ENCODE measurements at regions not wholly inside any gene's neighbourhood (a gene's known extent, or its start where the extent isn't known, plus 50 kb on each side); places are given as distances from the start of the nearest gene placed in this dataset.

DNA sequence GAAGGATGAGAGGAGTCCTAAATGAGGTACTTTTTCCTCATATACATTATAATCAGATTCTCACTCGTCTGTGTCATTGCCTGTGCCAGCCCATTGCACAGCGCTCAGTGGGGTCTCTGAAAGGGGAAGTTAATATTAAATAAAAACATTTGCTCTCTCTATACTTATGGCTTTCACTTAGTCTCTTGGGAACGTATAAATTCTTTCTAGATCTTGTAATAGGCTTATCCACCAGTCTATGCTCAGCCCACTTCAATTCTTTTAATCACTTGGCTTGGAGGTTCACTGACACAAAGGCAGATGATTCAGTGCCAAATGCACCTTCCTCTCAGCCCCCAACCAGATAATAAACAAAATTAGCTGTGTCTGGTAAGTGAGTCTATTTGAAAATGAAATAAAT, 164.3 kb upstream of the OGFRL1 start:
- no peak for DNase-seq (ENCODE audit: low spot score)

DNA sequence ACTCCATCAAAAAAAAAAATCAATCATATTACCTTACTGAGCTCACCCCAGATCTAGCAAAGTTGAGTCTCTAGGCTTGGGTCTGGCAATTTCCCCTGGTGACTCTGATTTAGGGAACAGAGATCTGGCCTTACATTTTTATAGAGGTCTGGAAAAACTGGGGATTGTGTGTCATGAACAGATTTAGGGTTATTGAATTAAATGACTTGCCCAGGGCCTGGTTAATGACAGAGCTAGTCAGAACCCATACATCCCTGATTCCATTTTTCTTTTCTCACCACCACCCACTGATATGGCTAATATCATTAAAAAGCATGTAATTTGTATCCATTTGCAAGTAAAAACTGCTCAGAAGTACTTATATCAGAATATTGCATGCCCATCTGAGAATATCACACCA, 163.4 kb upstream of the OGFRL1 start:
- DNase-seq (ENCODE audit: low spot score): no peak

DNA sequence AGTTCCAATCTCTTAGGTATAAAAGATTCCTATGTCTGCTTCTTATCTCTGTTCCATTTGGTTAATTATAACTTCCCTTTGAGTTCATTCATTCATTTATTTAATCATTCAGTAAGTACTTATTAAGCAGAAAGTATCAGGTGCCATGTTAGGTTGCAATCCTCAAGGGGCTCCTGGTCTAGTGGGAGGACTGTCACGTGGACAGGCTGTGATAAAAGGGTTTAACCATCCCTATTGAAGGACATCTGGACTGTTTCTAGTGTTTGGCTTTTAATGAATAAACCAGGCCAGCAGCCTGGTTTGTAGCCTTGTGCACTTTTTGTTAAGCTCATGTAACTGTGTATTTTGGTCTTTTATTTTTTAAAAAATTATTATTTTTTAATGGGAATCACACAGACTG, 162.1 kb upstream of the OGFRL1 start:
- no peak for DNase-seq (ENCODE audit: low spot score)

DNA sequence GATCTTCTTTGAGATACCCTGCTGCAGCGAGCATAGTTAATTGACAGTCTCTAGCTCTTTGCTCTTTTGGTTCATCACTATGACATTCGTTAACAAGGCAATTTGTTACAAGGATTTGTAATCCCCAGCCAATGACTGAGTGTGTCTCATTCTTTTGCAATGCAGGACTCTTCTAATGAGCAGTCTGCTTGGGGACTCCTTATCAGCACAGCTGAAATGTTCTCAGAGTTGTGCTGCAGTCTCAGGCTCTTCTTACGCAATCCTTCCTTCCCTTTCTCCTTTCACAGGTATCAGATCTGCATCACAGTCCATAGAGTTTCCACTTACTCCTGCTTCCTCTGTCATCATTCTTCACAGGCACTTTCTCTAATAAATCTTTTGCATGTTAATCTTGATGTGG, 161.2 kb upstream of the OGFRL1 start:
- no peak for DNase-seq (ENCODE audit: low spot score)

DNA sequence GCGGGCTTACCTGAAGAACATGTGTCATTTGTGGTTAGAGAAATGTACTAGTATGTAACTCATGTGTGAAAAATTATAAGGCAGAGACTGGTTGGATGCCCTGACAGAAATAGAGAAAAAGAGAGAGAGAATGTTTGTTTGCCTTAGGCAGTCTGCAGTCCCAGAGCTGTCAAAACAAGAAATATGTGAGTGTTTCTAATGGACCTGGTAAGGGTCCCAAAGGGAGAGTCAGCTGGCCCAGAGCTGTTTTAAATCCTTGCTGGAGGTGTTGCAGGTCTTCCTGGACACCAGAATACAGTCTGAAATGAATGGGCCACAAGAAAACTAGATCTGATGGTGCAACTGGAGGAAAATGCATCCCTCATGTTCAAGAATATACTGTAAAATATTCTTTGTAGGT, 158.3 kb upstream of the OGFRL1 start:
- DNase-seq (ENCODE audit: low spot score): no peak

DNA sequence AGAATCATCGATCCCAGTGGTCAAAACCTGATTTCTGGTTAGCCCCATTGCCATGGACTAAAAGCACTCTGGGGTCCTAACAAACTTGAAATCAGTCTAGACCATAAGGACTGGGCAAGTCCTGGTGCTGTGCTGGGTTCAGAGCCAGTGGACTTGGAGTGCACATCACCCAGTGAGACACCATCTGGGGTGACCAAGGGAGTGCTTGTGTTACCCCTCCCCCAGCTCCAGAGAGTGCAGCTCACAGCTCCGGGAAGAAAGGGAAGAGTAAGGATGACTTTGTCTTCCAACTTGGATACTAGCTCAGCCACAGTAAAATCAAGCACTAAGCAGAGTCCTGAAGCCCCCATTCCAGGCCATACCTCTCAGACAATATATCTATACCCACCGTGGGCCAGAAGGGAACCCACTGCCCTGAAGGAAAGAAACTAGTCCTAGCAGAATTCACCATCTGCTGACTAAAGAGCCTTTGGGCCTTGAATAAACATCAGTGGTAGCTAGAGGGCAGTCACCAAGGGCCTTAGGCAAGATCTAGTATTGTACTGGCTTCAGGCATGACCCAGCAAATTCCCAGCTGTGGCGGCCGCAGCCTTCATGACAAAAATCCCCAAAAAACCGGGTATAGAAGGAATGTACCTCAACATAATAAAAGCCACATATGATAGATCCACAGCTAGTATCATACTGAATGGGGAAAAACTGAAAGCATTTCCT, 153.5 kb upstream of the OGFRL1 start:
- DNase-seq (ENCODE audit: low spot score): no peak

DNA sequence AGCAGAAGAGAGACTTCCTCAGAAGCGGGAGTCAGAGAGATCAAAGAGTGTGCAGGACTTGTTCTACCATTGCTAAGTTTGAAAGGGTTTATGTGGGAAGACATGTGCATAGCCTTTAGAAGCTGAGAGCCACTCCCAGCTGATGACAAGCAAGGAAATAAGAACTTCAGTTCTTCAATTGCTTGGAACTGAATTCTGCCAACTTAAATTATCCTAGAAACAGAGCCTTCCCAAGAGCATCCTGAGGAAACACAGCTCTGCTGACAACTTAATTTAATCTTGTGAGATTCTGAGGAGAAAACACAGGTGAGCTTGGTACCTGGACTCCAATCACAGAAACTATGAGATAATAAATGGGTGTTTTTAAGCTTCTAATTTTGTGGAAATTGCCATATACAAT, 150.6 kb upstream of the OGFRL1 start:
- no peak for DNase-seq (ENCODE audit: low spot score)

DNA sequence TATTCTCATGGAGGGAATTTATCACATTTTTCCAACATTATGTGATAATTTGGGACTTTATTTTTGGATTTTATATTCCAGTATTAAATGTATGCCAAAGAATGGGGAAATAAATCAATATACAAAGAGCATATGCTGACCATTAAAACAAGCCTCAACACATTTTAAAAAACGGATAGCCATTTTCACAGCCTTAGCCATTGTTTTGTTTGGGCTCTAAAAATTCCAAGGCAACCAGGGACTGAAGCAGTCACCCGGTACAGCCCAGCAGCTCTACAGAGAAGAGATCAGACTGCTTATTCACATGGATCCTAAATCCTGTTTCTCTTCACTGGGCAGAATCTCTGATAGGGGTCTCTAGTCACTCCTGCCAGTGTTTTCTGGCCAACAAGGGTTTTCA, 150.2 kb upstream of the OGFRL1 start:
- DNase-seq (ENCODE audit: low spot score): no peak

DNA sequence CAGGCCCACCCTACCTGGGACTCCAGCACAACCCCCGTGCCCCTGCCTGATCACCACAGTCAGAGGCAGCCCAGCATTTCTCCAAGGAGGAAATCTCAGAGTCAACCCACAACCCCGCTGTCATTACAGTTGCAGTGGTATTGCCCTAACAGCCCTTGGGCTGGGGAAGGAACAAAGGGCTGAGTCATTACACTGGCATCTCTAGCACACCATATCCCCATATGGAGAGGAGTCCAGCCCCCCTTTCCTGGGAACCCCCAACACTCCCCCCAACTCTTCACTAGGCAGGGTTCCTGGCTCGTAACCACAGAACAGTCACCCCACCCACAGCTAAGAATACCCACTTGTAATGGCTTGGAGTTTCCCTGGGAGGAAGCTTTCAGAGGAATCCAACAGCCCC, 149.4 kb upstream of the OGFRL1 start:
- DNase-seq (ENCODE audit: low spot score): no peak

DNA sequence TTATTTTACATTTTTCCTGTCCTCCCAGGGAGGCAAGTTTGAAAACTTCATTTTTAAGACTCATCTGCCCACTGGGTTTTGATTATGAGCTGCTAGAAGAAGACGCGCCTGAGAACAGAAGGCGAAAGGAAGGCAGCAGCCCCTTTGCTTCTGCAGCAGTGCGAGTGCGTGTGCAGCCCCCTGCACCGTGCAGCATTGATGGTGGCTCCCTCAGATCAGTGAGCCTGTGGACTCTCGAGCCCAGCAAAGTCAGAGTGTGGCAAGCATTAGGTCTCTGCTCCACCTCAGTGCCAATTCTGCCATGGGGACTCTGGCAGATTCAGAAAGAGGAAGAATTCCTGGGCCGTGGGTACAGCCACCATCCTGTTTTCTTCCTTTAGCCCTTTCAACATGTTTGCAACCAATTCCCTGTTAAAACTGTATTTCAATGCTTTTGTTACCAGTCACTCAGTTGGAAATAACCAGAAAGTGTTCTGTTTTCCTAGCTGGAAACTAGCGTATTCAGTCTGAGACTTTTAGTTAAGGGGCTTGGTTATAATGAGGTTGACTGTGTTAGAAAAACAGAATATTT, 134.8 kb upstream of the OGFRL1 start:
- no peak for DNase-seq (ENCODE audit: low spot score)

DNA sequence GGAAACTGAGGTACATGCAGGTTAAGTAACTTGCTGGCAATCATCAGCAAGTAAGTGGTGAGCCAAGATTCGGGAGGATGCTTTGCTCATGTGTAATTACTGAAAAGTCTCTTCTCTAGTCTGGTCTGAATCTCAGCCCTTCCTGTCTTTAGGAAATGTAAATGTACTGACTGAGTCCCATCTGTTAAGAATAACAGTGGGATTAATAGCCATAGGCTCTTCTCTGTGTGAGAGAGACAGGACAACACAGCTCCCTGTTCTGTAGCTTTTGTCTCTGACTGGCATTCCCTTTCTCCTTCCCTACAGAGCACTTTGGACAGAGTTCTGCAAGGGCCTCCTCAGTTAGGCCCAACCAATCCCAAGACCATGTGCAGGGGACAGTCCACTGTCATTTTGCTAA, 131.3 kb upstream of the OGFRL1 start:
- no peak for DNase-seq (ENCODE audit: low spot score)

DNA sequence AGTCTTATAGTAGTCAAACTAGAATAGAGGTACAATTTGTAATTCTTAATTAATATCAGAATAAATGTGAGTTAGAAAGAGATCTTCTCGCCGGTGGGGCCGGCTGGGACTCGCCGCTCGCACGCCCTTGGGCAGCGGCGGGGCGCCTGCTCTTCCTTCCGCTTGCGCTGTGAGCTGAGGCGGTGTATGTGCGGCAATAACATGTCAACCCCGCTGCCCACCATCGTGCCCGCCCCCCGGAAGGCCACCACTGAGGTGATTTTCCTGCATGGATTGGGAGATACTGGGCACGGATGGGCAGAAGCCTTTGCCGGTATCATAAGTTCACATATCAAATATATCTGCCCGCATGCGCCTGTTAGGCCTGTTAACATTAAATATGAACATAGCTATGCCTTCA, 123.7 kb upstream of the OGFRL1 start:
- no peak for DNase-seq (ENCODE audit: low spot score)

DNA sequence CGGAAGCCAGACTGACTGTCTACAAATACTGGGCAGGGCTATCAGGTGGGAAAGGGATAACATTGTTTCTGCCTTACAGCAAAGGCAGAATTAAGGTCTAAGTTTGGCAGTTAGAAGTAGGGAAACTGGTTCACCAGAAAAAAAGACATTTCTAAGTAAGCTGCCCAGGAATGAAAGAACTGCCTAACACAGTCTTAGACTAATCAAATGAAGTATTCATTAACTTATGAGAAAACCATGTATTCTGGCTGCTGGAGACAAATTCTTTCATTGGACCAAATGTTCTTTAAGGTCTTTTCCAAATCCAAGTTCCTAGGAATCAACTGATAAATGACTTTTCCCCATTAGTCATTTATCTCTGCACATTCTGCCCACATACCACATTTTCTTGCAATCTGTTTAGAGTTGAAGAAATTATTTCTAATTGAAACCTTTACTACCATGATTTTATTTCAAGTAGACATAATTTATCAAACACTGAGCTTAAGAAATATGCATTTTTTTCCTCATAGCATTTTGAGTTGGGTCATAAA, 120.3 kb upstream of the OGFRL1 start:
- DNase-seq (ENCODE audit: low spot score): no peak

DNA sequence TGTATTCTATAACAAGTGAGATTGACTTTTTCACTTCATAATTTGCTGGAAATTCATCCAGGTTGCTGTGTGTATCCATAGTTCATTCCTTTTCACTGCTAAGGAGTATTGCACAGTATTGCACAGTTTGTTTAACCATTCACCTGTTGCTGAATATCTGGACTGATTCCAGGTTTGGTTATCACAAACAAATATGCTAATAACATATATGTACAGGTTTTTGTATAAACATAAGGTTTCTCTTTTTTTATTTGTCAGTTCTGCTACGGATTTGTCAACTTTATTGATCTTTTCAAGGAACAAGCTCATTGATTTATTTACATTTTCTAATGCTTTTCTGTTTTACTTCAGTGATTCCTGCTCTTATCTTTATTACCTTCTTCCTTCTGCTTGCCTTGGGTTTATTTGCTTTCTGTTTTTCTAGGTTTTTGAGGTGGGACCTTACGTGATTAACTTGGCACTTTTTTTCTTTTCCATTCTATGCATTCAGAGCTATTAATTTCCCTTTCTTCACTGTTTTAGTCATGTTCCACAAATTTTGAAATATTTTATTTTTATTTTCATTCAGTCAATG, 117.0 kb upstream of the OGFRL1 start:
- DNase-seq (ENCODE audit: low spot score): no peak

DNA sequence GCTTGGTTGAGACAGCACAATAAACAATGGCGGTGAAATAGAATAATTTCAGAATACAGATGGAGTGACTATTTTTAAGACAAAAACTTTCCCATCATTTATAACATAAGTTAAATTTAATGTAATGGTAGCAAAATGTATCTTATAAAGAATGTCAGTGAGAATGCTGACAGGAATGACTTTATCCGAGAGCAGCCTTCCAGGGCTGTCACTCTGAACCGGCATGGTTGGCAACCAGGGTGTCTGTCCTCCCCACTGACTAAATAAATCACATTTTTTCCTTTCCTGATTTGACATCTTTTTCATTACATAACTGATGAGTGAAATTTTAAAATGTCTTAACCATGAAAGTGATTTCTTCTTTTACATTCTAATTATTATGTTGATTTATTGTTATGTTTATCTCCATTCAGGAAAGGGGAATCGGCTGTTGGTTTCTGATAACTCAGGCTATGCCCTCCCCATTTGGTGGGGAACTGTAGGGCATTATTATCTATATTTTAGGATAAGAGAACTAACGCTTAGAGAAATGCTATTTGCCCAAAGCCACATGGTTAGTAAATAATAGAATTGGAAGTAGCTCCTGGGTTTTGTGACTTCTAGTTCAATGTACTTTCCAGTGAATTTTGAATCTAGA, 109.2 kb upstream of the OGFRL1 start:
- DNase-seq (ENCODE audit: low spot score): no peak

DNA sequence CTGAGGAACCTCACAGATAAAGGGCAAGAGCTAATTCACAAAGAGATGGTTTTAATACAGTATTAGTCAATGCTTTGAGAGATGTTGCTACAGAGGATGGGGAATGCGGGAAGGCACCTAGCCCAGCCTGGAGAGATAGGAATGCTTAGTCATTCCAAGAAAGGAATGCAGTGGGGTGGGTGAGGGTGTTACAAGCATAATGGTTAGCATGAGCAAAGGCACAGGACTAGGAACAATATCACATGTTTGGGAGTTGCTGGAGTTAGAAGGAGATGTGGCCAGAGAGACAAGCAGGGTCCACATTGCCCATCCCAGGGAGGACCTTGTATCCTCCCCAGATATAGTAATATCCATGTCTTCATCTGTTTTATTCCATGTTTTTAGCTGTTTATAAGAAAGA, 107.0 kb upstream of the OGFRL1 start:
- DNase-seq (ENCODE audit: low spot score): no peak

DNA sequence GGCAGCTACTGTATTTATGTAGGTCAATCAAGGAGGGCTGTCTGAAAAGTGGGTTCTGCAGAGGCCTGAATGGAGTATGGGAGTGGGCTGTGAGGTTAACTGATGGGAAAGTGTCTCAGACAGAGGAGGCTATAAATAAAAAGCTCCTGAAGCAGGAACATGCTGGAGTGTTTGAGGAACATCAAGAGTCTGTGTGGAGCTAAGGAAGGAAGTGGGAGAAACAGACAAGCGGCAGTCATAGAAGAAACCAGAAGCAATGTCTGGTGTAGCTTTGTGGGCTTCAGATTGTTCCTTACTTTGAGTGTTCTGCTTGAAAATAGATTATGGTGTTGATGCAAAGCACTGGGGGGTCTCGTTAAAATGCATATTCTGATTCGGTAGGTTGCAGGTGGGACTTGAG, 101.5 kb upstream of the OGFRL1 start:
- DNase-seq (ENCODE audit: low spot score): no peak

DNA sequence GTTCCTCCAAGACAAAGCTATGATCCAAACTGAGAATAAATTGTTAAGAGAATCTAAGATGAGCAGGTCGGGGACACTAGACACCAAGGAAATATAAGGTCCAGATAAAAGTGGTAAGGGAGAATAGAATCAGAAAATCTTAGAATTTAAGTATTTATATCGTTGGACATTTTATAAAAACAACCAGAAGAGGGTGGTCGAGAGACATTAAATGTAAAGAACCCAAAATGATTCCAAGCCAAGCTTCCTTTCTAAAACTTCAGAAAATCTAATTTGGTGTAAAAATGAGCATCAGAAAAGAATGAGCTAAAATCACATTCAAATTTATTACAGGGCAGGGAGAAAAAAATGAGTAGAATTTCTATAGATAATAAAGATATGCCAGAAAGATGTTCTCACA, 97.8 kb upstream of the OGFRL1 start:
- peak; percentile 22 for DNase-seq (ENCODE audit: low spot score)

DNA sequence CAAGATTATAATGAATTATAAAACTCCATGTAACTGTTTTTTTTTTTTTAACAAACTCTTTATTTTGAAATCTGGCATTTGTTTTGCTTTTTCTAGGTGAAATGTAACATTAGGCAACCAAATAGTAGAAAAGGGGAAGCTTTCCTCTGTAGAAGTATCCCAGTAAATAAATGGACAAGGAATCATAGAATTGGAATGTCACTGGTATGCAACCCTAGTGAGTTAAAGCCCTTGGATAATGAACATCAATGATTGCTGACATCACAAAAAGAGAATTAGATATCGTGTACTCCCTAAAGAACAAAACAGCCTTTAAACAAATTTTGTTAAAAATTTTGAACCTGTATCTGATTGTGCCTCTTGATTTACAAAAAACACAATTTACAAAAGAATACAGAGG, 93.9 kb upstream of the OGFRL1 start:
- DNase-seq (ENCODE audit: low spot score): no peak

DNA sequence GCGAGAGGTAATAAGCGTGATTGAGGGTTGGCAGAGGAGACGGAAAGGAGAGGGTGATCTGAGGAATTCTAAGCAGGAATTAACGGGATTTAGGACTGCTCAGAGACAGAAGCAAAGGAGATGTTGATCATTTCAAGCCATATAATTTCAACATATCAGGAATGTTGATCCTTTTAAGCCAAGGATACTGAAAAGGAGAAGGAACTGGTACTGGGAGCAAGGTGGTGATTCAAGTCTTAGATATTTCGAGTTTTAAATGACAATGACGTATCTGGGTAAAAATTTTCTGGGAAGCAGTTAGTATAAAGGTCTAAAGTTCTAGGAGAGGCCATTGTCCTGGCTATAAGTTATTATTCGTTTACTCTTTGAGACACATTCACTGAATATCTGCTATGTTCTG, 91.3 kb upstream of the OGFRL1 start:
- DNase-seq (ENCODE audit: low spot score): no peak

DNA sequence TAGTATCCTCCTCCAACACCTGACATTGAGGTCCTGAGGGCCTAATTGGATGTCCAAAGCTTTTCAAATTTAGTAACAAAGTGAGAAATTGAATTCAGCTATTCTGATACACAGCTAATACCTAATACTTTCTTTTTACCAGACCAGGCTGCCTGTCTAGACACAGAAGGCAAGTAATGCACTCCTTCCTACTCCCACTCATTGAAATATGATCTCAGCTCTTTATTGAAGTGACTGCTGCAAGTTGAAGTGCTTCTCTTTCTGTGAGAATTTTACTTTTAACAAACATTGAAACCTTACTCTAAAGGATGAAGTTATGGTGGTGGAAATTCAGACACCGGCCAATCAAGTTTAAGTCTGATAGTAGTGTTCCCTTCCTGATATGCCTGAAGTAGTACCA, 90.8 kb upstream of the OGFRL1 start:
- DNase-seq (ENCODE audit: low spot score): no peak

DNA sequence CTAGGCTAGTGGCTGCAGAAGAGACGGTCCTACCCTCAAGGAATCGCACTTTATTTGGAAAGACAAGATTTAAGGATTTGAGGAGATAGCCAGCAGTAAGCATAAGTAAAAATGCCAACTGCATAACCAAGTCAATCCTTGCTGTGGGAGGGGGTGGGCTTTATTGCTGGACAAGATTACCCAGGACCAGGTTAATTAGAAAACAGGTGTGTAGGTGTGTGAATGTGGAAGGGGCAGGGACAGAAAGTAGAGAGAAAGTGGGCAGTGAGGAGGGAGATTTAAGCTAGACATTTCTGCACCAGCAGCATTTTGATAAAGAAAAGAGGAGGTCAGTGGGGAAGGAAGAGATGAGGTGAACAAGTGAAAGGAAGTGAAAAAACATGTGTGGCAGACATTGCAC, 89.7 kb upstream of the OGFRL1 start:
- DNase-seq (ENCODE audit: low spot score): no peak

DNA sequence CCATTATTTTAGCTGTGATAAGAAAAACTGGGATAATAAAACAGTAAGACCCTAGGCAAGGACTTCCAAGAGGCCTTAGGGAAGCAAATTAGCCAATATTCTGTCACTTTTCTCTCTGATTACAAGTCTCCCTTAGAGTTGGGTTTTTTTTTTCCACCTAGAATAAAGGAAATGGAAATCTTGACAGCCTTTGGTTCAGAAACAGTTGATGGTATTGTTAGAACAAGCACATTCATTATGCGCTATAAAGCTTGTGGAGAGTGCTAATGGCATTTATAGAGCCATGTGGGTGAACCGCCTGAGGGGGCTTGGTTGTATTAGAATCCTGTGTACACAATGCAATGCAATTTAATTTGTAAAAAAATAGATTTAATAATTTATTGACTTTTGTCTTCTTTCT, 88.9 kb upstream of the OGFRL1 start:
- no peak for DNase-seq (ENCODE audit: low spot score)
